C1 segment of cervical spinal cord (tissue), 14 donors: ENCODE measurements at regions not wholly inside any gene's neighbourhood (a gene's known extent, or its start where the extent isn't known, plus 50 kb on each side); places are given as distances from the start of the nearest gene placed in this dataset.
"Not testable (repeated sequence)": the region's sequence is repeated elsewhere in the genome, so short reads cannot be mapped to it uniquely, and the experiment has no call there.

Experiments used
- DNase-seq, 14 donors: peaks; one replicate each; lab custom pipeline; 2025; lab: John Stamatoyannopoulos, UW

- DNase-seq = no peak
Measured at GRCh38 chr4:147236806-147237205, 244.1 kb upstream of the EDNRA start.

- no peak for DNase-seq
Measured at GRCh38 chr4:147244786-147245185, 236.1 kb upstream of the EDNRA start.

- DNase-seq = no peak
Measured at GRCh38 chr4:147246096-147246495, 234.8 kb upstream of the EDNRA start.

DNA sequence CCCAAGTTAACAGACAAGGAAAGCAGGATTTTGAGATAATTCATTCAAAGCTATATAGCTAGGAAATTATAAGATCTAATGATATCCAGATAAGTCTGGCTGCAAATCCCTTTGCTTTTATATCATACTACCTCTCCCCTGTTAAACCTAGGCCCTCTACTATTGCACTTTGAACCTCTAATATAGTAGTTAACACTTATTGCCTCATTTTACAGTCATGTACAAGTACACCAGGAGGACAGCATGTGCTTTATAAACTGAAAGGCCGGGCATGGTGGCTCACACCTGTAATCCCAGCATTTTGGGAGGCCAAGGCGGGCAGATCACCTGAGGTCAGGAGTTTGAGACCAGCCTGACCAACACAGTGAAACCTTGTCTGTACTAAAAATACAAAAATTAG is 234.4 kb upstream of the EDNRA start:
- DNase-seq = not testable (repeated sequence)

DNA sequence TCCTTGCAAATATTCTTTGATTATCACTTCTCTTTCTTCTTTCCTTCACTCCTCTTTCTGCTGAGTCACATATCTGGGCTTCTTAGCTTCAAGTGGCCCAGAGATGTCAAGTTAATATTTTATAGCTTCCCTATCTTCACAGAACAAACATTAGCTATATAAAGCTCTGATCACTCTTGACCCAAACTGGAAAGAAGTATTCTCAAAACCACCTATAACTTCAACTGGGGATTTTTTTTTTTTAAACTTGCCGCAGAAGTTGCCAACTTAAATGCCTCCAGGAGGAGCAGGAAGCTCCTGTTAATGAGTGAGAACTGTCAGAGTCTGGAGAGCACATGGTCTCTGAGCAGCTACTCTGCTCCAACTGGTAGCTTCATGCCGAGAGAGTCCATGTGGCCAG is 233.3 kb upstream of the EDNRA start:
- DNase-seq = no peak

- no peak for DNase-seq
Measured at GRCh38 chr4:147250062-147250461, 230.8 kb upstream of the EDNRA start.

GRCh38 chr4:147255268-147255667 is 225.6 kb upstream of the EDNRA start:
- not testable (repeated sequence) for DNase-seq

GRCh38 chr4:147259271-147259670 is 221.6 kb upstream of the EDNRA start:
- not testable (repeated sequence) for DNase-seq

DNA sequence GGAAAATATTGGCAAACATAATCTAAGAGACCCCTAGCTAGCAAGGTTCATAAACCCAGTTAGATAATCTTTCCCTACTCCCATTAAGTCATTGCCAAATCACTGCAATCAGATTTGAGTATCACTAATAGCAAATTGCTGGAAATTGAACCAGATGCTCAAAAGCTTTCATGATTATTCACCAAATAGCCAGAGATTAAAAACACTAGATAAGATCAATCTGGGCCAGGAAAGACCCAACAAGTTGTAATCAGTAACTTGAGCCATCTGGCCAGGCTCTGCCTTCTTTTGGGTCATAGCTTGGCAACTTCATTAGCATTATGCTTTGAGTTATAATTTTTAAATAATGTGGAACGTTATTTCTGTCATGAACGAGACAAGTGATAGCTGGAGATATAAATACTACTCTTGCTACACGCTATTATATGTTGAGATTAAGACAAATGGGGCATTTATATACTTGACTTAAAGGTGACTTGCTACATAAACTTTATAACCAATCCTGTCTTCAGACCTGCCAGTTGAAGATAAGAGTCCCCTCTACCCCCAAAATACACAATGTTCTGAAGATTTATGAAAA is 196.6 kb upstream of the EDNRA start:
- DNase-seq = no peak

DNA sequence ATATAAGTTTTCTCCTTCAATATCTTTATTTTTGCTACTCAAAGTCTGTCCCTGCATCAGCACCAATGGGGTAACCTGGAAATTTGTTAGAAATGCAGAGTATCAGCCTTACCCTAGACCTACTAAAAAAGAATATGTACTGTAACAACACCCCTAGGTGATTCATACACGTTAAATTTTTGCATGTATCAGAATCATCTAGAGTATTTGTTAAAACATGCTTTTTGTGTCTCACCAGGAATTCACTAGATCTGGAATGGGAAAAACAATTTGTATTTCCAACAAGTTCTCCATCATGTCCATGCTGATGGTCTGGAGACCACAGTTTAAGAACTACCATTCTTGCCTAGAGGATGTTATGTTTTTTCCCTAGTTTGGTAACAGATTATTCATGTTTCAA is 196.0 kb upstream of the EDNRA start:
- DNase-seq = no peak

GRCh38 chr4:147285751-147286150 is 195.1 kb upstream of the EDNRA start:
- peak in 4 of 14 donors; percentile 3 to 46 (median 18) for DNase-seq

DNA sequence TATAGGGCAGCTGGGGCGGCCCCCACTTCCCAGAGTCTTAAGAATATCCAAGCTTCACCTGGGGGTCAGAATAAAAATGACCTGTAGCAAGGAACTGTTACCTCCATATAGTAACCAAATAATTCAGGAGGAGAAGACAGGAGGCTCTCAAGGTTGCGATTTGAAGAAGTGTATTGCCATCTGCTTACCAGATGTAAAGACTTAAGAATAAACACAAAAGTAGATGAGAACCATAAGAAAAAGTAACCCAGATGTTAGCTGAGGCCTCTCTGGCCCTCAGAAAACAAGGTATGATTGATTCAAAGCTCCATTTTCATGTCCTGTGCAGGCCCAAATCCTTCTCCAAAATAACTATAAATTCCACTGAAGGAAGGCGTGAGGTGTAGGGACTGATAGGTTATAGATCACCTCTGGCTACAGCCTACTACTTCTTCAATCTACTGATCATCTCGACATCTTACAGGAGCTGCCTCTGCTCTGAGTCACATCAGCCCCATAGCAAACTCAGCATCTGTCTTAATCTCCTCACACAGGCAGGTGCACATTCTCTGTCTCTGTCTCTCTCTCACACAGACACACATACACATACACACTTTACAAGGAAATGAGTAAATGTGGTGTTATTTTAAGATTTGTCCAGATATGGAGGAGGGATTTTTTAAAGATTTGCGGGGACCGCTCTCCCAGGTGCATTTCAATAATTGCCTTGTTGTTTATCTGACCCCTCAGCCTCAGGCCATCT is 193.9 kb upstream of the EDNRA start:
- no peak for DNase-seq

DNA sequence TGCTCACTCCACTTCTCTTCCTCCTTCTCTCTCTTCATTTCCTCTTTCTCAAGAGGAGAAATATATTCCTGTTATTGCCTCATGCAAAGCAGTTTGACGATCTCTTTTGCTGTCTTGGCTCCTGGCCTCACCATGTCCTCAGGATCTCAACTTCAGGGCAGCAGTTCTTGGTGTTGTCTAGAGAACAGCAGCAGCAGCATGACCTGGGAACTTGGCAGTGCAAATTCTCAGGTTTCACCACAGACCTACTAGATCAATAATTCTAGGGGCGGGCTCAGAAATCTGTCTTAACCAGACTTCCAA is 193.4 kb upstream of the EDNRA start:
- no peak for DNase-seq

GRCh38 chr4:147288512-147288911 is 192.4 kb upstream of the EDNRA start:
- no peak for DNase-seq

- DNase-seq = no peak
Measured at GRCh38 chr4:147289181-147289580, 191.7 kb upstream of the EDNRA start.

- not testable (repeated sequence) for DNase-seq
Measured at GRCh38 chr4:147292604-147293313, 188.1 kb upstream of the EDNRA start.

- not testable (repeated sequence) for DNase-seq
Measured at GRCh38 chr4:147293314-147293677, 187.6 kb upstream of the EDNRA start.

DNA sequence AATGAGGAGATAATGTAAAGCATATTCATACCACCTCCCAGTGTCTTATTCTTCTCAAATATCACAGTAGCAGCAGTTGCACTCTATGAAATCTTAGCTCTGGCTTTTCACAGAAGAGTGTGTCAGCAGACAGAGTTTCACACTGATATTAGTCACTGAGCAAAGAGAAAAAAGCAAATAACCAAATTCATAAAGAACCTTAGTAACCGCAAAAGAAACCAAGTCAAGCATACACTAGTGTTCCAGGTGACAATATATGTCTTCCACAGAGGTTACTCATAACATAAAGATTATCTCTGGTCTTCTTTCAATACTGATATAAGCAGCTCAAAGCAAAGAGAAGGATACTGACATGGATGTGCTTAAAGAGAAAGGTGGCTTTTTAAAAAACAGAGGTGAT is 181.7 kb upstream of the EDNRA start:
- no peak for DNase-seq

DNA sequence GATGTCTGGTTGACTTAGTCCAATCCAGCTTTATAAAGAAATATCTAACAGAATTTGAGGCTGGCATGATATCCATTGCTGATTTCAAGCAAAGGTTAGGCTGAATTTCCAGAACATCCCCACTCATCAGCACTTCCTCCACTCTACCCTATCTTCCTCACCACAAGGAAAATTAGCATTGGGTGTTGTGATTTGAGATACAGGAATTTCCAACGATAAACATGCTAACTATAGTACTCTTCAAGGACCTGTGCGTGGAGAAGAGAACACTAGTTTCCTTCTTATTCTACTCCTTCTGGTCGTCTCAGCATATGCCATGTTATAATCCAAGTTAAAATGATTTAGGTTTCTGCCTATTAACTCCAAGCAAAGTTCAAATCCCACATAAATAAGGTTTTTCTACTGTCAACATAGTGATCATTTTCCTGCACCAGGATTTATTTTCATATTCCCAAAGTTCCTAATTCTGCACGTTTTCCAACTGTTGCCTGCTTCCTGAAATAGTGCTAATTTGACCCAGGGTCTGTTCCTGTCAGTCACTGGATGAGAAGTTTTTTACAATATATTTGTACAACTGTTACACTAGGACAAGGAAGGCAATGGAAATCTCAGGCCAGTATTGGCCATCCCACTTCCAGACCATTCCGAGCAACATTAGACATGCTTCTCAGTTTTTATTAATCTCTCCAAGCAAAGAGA is 177.6 kb upstream of the EDNRA start:
- no peak for DNase-seq

DNA sequence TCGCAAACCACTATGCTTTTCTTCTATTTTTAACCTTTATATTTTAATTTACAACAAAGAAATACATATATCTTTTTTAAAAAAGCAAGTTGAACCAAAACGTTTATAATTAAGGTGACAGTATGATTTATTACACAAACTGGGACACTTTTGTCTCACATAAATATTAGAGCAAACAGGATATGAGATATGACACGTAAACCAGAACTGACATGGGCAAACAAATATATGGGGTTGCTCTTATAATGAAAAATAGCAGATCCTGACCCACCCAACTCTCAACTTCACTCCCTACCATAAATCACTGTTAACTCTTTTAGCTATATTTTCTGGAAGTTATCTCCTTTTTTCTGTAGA is 177.0 kb upstream of the EDNRA start:
- DNase-seq = no peak

DNA sequence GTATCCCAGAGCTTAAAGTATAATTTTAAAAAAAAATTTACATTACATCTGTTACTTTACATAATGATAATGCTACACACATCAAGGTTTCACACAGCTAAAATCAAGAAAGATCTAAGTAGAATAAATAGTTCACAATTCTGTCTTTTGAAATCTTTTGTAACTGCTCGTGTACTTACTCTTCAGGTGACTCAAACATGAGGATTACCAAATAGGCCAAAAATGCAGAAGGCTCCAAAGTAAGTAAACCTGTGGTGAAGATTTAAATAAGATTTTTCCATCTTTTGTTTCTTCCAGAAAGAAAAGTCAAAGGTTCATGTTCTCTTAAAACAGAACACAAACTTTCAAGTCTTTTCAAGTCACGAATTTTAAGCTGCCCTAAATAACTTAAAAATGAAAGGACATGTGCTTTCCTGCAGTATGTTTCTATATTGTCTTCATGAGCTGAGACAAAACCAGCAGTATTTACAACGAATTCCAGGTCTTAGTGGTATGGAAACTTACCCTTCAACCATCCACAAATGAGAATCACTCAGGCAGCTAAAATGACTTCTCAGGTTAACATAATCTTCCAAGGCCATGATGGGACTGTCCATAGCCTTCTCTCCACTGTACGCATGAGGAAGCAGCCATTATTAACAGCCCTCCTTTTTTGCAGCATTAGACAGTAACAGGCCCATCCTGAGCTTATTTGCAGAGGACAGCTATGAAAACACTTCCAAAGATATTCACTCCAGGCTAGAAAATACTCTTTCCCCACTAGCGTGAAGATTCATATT is 172.8 kb upstream of the EDNRA start:
- no peak for DNase-seq

DNA sequence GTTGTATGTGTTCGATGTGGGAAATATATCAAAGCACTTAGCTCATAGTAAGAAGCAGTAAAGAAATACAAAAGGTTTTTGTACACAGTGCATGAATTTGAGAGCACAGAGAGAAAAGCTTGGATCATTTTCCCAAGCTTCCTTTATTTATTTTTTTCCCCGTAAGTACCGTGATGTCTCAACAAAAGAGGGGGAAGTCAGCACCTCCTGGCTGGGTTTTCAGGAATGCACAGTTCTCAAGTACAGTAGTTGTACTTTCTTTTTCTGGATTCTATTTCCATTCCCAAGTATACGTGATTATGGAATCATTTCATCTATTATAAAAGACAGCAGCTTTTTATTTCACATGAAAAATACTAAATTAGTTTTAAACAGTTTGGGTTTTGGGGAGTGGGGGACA is 171.5 kb upstream of the EDNRA start:
- DNase-seq = no peak
